ENCODE measurements at regions not wholly inside any gene's neighbourhood (a gene's known extent, or its start where the extent isn't known, plus 50 kb on each side); places are given as distances from the start of the nearest gene placed in this dataset.

DNA sequence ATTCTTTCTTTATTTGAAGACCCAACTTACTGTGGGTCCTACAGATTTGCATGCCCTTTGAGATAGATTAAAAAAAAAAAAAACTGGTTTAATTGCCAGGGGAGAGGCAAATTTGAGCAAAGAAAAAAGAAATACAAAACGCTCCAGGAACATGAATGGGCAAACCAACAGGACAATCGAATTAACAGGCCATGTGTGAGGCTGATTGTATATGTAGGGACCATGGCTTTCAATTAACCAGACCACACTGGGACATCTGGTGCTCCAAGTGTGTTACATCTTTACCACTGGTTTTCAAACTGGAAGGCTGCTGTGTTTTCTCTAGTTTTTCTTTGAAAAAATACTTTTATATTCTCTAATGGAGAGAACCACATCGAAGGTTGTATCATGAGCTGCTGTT lies 612.1 kb upstream of the SEMA6A start:
- H3K4me1 ChIP-seq (replicated peaks): no peaks in the 10 kb centered on the region
- H3K9me3 ChIP-seq (replicated peaks): peaks cover 2% of the 10 kb centered on the region; the same call in 1 of the 2 replicates
- DNase-seq (ENCODE audit: low read depth in 1 of 2, low spot score in 2 of 2): no peak
- no peak overlapping the region for H3K27ac ChIP-seq
- H3K4me3 ChIP-seq: no peak overlapping the region
- H3K36me3 ChIP-seq: no peaks in the 10 kb centered on the region
- H3K27me3 ChIP-seq (replicated peaks): no peaks in the 10 kb centered on the region

DNA sequence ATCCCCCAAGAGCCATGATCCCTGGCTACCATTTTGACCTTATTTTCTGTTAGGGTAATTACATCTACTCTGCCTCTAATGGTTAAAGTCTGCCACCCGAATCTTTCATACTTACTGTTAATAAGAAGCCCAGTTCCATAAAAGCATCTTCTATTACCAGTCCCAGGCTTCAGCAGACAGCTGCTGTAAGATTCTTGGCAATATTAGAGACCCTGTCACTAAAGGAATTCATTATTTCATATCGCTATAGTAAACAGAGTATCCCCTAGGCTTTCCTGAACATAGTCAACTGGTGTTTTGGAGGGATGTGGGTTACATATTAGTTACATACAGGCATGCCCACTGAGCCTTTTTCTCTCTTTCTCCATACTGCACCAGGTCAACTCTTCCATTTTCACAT lies 608.7 kb upstream of the SEMA6A start:
- no peak overlapping the region for H3K4me3 ChIP-seq
- peaks cover 5% of the 10 kb centered on the region for H3K9me3 ChIP-seq (replicated peaks)
- no peak for DNase-seq (ENCODE audit: low read depth in 1 of 2, low spot score in 2 of 2)
- no peak overlapping the region for H3K27ac ChIP-seq
- no peaks in the 10 kb centered on the region for H3K36me3 ChIP-seq
- no peaks in the 10 kb centered on the region for H3K27me3 ChIP-seq (replicated peaks)
- H3K4me1 ChIP-seq (replicated peaks): no peaks in the 10 kb centered on the region

DNA sequence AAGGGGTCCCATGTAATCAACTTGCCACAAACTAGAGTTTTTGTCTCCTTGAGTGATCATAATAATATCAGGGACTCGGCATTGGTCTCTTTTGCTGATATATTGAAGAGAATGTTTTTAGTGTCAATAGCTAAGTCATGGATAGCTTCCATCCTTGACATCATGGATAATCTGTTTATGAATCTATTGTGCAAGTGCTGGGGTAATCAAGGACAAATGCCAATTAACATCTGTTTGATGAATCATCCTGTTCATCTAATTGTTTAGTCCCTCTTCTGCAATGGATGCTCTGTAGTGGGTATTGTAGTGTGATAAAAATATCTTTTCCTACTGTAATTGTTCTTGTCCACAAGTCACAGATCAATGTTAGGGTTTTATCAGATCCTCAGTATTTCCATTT lies 607.5 kb upstream of the SEMA6A start:
- H3K4me1 ChIP-seq (replicated peaks): no peaks in the 10 kb centered on the region
- peaks cover 5% of the 10 kb centered on the region for H3K9me3 ChIP-seq (replicated peaks)
- no peaks in the 10 kb centered on the region for H3K27me3 ChIP-seq (replicated peaks)
- no peak overlapping the region for H3K27ac ChIP-seq
- DNase-seq (ENCODE audit: low read depth in 1 of 2, low spot score in 2 of 2): no peak
- no peak overlapping the region for H3K4me3 ChIP-seq
- no peaks in the 10 kb centered on the region for H3K36me3 ChIP-seq

DNA sequence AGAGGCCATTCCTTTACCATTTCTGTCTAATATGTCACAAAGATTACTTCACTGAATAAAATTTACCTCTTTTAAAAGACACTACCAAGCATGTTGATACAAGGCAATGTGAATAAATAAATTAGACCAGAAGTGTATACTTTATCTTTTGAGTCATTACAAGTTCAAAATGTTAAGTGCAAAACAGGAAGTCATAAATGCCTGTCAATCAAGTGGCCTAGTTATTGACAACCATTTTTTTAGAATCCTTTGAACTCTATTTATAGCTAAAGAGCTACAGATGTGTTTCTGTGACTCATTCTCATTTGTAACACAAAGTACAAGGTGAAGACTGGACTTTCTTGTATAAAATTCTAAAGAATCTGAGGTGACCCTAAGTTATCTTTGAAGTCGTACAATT lies 602.7 kb upstream of the SEMA6A start:
- Histone ChIP-seq H3K36me3 (no peaks in the 10 kb centered on the region), H3K27ac (no peak overlapping the region), H3K27me3 (replicated peaks) (no peaks in the 10 kb centered on the region), H3K4me3 (no peak overlapping the region), H3K9me3 (replicated peaks) (peaks cover 6% of the 10 kb centered on the region; the same call in 1 of the 2 replicates), H3K4me1 (replicated peaks) (no peaks in the 10 kb centered on the region)
- no peak for DNase-seq (ENCODE audit: low read depth in 1 of 2, low spot score in 2 of 2)

DNA sequence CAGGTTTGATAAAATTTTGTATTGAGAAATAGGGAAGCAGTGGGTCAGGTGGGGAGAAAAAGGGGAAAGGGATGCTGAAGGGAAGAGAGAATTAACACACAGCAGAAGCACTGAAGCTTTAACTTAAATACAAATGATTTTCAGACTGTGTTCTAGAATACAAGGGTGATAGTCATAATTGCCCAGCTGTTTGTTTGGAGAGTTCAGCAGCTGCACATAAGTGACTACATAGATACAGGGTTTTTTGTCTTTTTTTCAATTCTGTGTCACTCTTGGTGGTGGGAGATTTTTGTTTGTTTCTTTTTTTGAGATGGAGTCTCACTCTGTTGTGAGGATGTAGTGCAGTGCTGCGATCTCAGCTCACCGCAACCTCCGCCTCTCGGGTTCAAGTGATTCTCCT lies 590.4 kb upstream of the SEMA6A start:
- Histone ChIP-seq H3K9me3 (replicated peaks) (0 out of 2 replicates have a peak, but pooled peaks cover 2% of the 10 kb centered on the region), H3K27ac (no peak overlapping the region), H3K4me1 (replicated peaks) (no peaks in the 10 kb centered on the region), H3K36me3 (no peaks in the 10 kb centered on the region), H3K4me3 (no peak overlapping the region), H3K27me3 (replicated peaks) (no peaks in the 10 kb centered on the region)
- DNase-seq (ENCODE audit: low read depth in 1 of 2, low spot score in 2 of 2): no peak

DNA sequence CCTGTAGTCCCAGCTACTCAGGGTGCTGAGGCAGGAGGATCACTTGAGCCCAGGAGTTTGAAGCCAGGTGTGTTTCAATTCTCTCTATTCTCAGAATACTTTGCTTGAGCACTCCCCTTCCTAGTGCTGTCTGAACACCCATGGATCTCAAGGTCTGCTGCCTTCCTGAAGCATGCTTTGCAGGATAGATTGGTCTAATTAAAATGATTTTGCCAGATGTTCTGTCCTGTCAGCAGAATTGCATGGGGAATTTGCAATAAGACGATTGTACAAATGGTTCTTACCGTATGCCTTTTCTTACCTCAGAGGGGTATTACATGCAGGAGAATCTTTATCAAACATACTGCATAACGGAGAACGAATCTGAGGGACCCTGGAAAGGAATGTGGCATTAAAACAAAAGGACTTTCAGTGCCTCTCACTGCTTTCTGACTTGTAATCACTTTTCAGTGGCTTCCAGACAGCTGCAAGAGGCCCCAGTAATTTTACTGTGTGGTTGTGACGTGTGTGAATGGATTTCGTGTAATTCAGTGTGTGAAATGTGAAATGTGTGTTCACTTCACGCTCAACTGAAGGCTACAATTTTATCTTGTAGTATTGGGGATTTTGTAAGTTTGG lies 587.2 kb upstream of the SEMA6A start:
- H3K27ac ChIP-seq: no peak overlapping the region
- H3K4me3 ChIP-seq: no peak overlapping the region
- no peaks in the 10 kb centered on the region for H3K27me3 ChIP-seq (replicated peaks)
- no peaks in the 10 kb centered on the region for H3K36me3 ChIP-seq
- H3K4me1 ChIP-seq (replicated peaks): no peaks in the 10 kb centered on the region
- H3K9me3 ChIP-seq (replicated peaks): 0 out of 2 replicates have a peak, but pooled peaks cover 2% of the 10 kb centered on the region
- no peak for DNase-seq (ENCODE audit: low read depth in 1 of 2, low spot score in 2 of 2)

DNA sequence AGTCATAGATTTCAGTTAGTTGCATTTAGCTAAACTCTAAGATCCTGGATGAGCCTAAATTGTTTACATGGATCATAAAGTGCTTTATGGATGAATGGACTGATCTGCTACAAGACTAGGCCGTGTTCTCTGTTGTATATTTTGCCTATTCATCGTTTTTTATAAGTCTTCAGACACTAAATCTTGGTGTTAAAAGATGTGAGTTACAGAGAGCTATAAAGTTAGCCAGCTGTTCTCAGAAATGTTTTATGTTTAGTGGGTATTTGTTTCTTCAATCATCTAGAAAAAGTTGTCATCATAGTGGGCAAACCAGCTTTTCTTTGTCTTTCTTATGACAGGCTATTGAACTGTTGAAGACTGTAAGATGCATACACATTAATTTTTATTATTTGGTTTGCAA lies 585.8 kb upstream of the SEMA6A start:
- Histone ChIP-seq H3K4me3 (no peak overlapping the region), H3K27me3 (replicated peaks) (no peaks in the 10 kb centered on the region), H3K27ac (no peak overlapping the region), H3K4me1 (replicated peaks) (no peaks in the 10 kb centered on the region), H3K36me3 (no peaks in the 10 kb centered on the region), H3K9me3 (replicated peaks) (0 out of 2 replicates have a peak, but pooled peaks cover 2% of the 10 kb centered on the region)
- no peak for DNase-seq (ENCODE audit: low read depth in 1 of 2, low spot score in 2 of 2)

DNA sequence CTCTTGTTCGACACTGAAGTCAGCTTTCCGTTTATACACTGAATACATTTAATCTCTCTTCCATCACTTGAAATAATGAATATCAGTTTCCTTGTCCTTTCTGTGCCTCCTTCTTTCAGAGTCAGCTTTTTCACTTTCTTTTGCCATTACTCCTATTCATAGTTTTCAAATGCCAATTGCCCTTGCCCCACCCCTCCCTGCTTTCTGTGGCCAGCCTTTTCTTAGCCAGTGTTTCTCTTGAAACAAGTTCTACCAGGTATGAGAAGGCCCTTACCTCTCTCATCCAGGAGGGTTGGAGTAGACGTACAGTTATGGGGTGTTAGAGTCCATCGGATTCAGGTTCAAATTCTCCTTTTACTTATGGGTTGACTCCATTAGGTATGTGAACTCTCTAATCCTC lies 574.7 kb upstream of the SEMA6A start:
- no peak for DNase-seq (ENCODE audit: low read depth in 1 of 2, low spot score in 2 of 2)
- no peak overlapping the region for H3K27ac ChIP-seq
- no peak overlapping the region for H3K4me3 ChIP-seq
- H3K4me1 ChIP-seq (replicated peaks): no peaks in the 10 kb centered on the region
- no peaks in the 10 kb centered on the region for H3K9me3 ChIP-seq (replicated peaks)
- H3K27me3 ChIP-seq (replicated peaks): no peaks in the 10 kb centered on the region
- no peaks in the 10 kb centered on the region for H3K36me3 ChIP-seq

DNA sequence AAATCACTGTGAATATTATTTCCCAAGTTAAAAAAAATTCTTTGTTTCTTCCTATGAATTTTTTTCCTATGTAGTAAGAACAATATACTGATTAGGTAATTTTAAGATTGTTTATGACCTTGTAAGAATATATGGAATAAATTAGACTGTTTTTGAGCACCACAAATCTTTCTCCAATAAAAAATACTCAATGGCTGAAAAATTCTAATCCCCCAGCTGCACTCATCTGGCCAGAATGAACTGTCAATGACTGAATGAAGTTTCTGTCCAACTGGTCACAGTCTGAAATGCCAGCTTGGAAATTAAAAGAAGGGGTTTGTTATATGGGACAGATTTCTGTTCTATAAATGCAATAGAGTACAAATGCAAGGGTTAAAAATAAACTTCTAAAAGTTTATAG lies 569.5 kb upstream of the SEMA6A start:
- Histone ChIP-seq H3K4me1 (replicated peaks) (no peaks in the 10 kb centered on the region), H3K4me3 (no peak overlapping the region), H3K27ac (no peak overlapping the region), H3K36me3 (no peaks in the 10 kb centered on the region), H3K9me3 (replicated peaks) (no peaks in the 10 kb centered on the region), H3K27me3 (replicated peaks) (no peaks in the 10 kb centered on the region)
- no peak for DNase-seq (ENCODE audit: low read depth in 1 of 2, low spot score in 2 of 2)

DNA sequence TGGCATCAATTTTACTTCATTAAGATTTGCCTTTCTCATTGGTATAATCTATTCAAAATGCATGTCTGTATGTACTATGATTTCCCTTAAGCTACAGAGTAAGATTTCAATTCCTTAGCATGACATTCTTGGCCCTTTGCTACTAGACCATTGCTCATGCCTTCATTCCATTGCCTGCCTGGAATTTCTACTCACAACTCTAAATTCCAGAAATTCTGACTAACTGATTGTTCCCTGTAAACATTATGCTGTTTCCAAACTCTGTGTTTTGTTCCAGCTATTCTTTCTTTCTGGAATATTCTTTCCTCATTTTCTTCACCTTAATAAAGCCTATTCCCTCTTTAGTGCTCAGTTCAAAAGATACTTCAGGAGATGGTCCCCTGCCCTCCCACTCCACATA lies 568.8 kb upstream of the SEMA6A start:
- H3K9me3 ChIP-seq (replicated peaks): no peaks in the 10 kb centered on the region
- DNase-seq (ENCODE audit: low read depth in 1 of 2, low spot score in 2 of 2): no peak
- H3K27me3 ChIP-seq (replicated peaks): no peaks in the 10 kb centered on the region
- H3K4me3 ChIP-seq: no peak overlapping the region
- no peak overlapping the region for H3K27ac ChIP-seq
- H3K4me1 ChIP-seq (replicated peaks): no peaks in the 10 kb centered on the region
- no peaks in the 10 kb centered on the region for H3K36me3 ChIP-seq

DNA sequence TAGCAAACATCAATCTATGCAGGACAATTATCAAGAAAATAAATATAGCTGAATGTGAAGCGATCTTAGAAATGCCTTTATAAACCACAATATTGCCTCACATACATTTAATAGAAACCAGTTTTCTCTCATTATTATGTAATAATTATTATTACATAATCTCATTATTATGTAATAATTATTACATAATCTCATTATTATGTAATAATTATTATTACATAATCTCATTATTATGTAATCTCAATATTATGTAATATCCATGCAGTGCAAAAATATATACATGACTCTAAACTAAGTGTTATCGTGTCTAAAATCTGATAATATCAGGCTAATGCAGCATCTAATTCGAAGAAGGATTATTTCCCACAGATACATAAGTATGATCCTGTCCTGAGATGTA lies 563.9 kb upstream of the SEMA6A start:
- Histone ChIP-seq H3K4me3 (no peak overlapping the region), H3K36me3 (no peaks in the 10 kb centered on the region)

DNA sequence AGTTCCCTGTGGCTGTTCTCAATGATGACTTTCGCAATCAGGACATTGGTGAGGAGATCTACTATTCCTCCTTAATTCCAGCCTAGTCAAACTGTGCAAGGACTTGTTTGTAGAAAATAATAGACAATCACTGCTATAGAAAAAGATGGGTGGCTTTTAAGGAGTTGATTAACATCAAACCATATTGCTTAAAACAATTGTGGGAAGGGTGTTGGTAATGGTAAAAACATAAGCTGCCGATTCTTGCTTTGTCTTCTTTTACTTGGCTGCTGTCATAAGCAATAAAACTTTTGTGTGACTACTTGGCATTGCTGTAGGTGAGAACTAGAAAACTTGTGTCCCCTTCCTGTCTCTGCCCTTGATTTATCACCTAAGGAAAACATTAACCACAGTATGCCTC lies 561.2 kb upstream of the SEMA6A start:
- H3K9me3 ChIP-seq (replicated peaks): no peaks in the 10 kb centered on the region
- no peaks in the 10 kb centered on the region for H3K4me1 ChIP-seq (replicated peaks)
- H3K27me3 ChIP-seq (replicated peaks): no peaks in the 10 kb centered on the region
- H3K36me3 ChIP-seq: no peaks in the 10 kb centered on the region
- H3K27ac ChIP-seq: no peak overlapping the region
- no peak overlapping the region for H3K4me3 ChIP-seq
- DNase-seq (ENCODE audit: low read depth in 1 of 2, low spot score in 2 of 2): no peak

More for the DNA sequence above, 563.9 kb upstream of the SEMA6A start:
- Histone ChIP-seq H3K27ac (no peak overlapping the region), H3K27me3 (replicated peaks) (no peaks in the 10 kb centered on the region), H3K9me3 (replicated peaks) (no peaks in the 10 kb centered on the region), H3K4me1 (replicated peaks) (no peaks in the 10 kb centered on the region)
- no peak for DNase-seq (ENCODE audit: low read depth in 1 of 2, low spot score in 2 of 2)

DNA sequence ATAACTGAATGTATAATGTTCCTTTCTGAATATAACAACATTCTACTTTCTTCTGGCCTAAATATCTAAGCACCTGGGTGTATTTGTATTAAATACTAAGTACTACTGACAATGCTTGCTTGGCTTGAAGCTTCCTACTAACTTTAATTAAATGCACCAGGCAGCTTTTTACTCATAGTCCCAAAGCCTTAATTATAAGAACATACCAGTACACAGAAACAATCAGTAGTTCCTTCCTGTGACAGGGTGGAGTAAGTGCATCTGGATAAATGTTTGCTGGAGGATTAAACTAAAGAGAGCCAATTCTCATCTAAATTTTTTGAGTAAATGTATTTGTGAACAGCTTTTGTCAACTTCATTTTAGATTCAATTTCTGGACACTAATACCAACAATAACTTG lies 558.6 kb upstream of the SEMA6A start:
- H3K27me3 ChIP-seq (replicated peaks): no peaks in the 10 kb centered on the region
- no peak overlapping the region for H3K4me3 ChIP-seq
- no peaks in the 10 kb centered on the region for H3K4me1 ChIP-seq (replicated peaks)
- H3K9me3 ChIP-seq (replicated peaks): no peaks in the 10 kb centered on the region
- no peak overlapping the region for H3K27ac ChIP-seq
- H3K36me3 ChIP-seq: no peaks in the 10 kb centered on the region
- DNase-seq (ENCODE audit: low read depth in 1 of 2, low spot score in 2 of 2): no peak

DNA sequence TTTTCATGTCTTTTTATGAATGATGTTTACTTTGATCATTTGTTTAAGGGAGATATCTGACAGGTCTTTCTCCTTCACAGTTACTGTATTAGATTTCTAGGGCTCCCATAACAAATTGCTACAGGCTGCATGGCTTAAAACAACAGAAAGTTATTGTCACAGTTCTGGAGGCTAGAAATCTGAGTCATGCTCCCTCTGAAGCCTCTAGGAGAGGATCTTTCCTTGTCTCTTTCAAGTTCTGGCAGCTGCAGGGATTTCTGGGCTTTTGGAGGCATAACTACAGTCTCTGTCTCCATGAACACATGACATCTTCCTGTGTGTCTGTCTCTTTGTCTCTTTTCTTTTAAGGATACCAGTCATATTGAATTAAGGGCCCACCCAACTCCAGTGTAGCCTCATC lies 557.3 kb upstream of the SEMA6A start:
- no peak for DNase-seq (ENCODE audit: low read depth in 1 of 2, low spot score in 2 of 2)
- H3K9me3 ChIP-seq (replicated peaks): no peaks in the 10 kb centered on the region; the same call in 1 of the 2 replicates
- no peak overlapping the region for H3K4me3 ChIP-seq
- H3K36me3 ChIP-seq: no peaks in the 10 kb centered on the region
- H3K27me3 ChIP-seq (replicated peaks): no peaks in the 10 kb centered on the region
- H3K27ac ChIP-seq: no peak overlapping the region
- H3K4me1 ChIP-seq (replicated peaks): no peaks in the 10 kb centered on the region

DNA sequence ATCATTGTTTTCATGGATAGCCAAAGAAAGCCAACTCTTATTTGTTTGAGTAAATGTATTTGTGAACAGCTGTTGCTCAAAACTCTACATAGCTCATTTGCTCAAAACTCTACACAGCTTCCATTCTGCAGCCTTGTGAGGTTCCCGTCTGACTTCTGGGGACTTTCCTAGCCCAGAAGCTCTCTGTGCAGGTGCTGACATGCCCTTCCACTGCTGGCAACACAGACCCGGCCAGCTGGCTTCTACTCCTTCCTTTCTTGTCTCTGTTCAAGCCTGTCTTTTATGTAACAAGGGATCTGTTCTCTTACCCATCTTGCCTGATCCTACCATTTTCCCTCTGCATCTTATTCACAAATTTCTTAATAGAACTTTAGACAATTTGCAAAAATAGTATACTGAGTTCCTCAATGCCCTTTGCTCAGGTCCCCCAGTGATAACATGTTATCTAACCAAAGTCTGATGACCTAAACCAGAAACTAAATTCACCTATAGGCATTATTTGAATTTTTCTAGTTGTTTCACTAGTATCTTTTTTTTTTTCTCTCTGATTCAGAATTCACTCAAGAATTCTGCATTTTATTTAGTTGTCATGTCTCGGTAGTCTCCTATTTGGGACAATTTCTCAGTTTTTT lies 556.5 kb upstream of the SEMA6A start:
- H3K4me3 ChIP-seq: no peak overlapping the region
- H3K4me1 ChIP-seq (replicated peaks): no peaks in the 10 kb centered on the region
- DNase-seq (ENCODE audit: low read depth in 1 of 2, low spot score in 2 of 2): no peak
- H3K27me3 ChIP-seq (replicated peaks): no peaks in the 10 kb centered on the region
- H3K27ac ChIP-seq: no peak overlapping the region
- H3K36me3 ChIP-seq: no peaks in the 10 kb centered on the region
- H3K9me3 ChIP-seq (replicated peaks): no peaks in the 10 kb centered on the region; the same call in none of the 2 replicates

All from SJSA1 (cell line).